HepG2 (cell line): ENCODE measurements at regions not wholly inside any gene's neighbourhood (a gene's known extent, or its start where the extent isn't known, plus 50 kb on each side); places are given as distances from the start of the nearest gene placed in this dataset.

Experiments used
- BORCS8-MEF2B ChIP-seq: sonication (generic); formaldehyde crosslinking; IDR thresholded peaks from 2 replicates; pipeline ENCODE4 v1.8.0; 2022; ENCODE audit warnings: mild to moderate bottlenecking, missing genetic modification reagents
- GATA4 ChIP-seq: sonication (generic); IDR thresholded peaks from 2 replicates; pipeline ENCODE4 v1.6.1; 2016; ENCODE audit warnings: antibody characterized with exemption, low read depth, borderline replicate concordance
- HIVEP1 ChIP-seq: sonication (generic); formaldehyde crosslinking; IDR thresholded peaks from 2 replicates; pipeline ENCODE4 v1.4.0; 2020; ENCODE audit warnings: mild to moderate bottlenecking, missing genetic modification reagents
- KAT2B ChIP-seq: fragments of 150-350 bp; IDR thresholded peaks from 2 replicates; pipeline ENCODE4 v1.6.1; 2014; ENCODE audit warnings: low read depth, low read length, borderline replicate concordance
- LBX2 ChIP-seq: sonication (generic); formaldehyde crosslinking; IDR thresholded peaks from 2 replicates; pipeline ENCODE4 v1.5.0; 2020; ENCODE audit warnings: missing genetic modification reagents, mild to moderate bottlenecking, borderline replicate concordance
- MED8 ChIP-seq: sonication (generic); formaldehyde crosslinking; IDR thresholded peaks from 2 replicates; pipeline ENCODE4 v1.8.1; 2023; ENCODE audit warnings: mild to moderate bottlenecking, missing genetic modification reagents; ENCODE audit not compliant: insufficient replicate concordance
- MTA3 ChIP-seq: sonication (generic); formaldehyde crosslinking; IDR thresholded peaks from 2 replicates; pipeline ENCODE4 v1.4.0; 2020; ENCODE audit warnings: missing genetic modification reagents
- MTF1 ChIP-seq: sonication (generic); formaldehyde crosslinking; IDR thresholded peaks from 2 replicates; pipeline ENCODE4 v1.5.0; 2020; ENCODE audit warnings: missing genetic modification reagents
- STAG1 ChIP-seq: sonication (generic); formaldehyde crosslinking; IDR thresholded peaks from 2 replicates; pipeline ENCODE4 v1.4.0; 2020; ENCODE audit warnings: missing genetic modification reagents
- TBX2 ChIP-seq: sonication (generic); formaldehyde crosslinking; IDR thresholded peaks from 2 replicates; pipeline ENCODE4 v1.5.0; 2020; ENCODE audit warnings: missing genetic modification reagents, mild to moderate bottlenecking, borderline replicate concordance
- U2AF2 ChIP-seq: fragments of 200-400 bp; formaldehyde crosslinking; IDR thresholded peaks from 2 replicates; pipeline ENCODE4 v1.6.1; 2017; ENCODE audit warnings: low read depth, mild to moderate bottlenecking, low read length
- ZFAT ChIP-seq: sonication (generic); formaldehyde crosslinking; conservative IDR thresholded peaks from 2 replicates; pipeline ENCODE4 v1.8.1; 2023; ENCODE audit warnings: missing genetic modification reagents, inconsistent platforms
- ZFX ChIP-seq: sonication (generic); formaldehyde crosslinking; IDR thresholded peaks from 2 replicates; pipeline ENCODE4 v1.4.0; 2020; ENCODE audit warnings: mild to moderate bottlenecking, low read depth, missing genetic modification reagents, moderate library complexity
- ZNF263 ChIP-seq: sonication (generic); formaldehyde crosslinking; IDR thresholded peaks from 2 replicates; pipeline ENCODE4 v1.4.0; 2020; ENCODE audit warnings: missing genetic modification reagents
- ZNF496 ChIP-seq: sonication (generic); formaldehyde crosslinking; IDR thresholded peaks from 2 replicates; pipeline ENCODE4 v1.8.1; 2023; ENCODE audit warnings: mild to moderate bottlenecking, moderate library complexity, missing genetic modification reagents; ENCODE audit not compliant: insufficient replicate concordance
- ZNF512 ChIP-seq: sonication (generic); formaldehyde crosslinking; IDR thresholded peaks from 2 replicates; pipeline ENCODE4 v1.4.0; 2020; ENCODE audit warnings: mild to moderate bottlenecking, missing genetic modification reagents
- ZNF530 ChIP-seq: sonication (generic); formaldehyde crosslinking; IDR thresholded peaks from 2 replicates; pipeline ENCODE4 v1.5.0; 2020; ENCODE audit warnings: low read depth, mild to moderate bottlenecking, missing genetic modification reagents
- ZNF557 ChIP-seq: sonication (generic); formaldehyde crosslinking; IDR thresholded peaks from 2 replicates; pipeline ENCODE4 v1.4.0; 2020; ENCODE audit warnings: missing genetic modification reagents
- ZNF569 ChIP-seq: sonication (generic); formaldehyde crosslinking; IDR thresholded peaks from 2 replicates; pipeline ENCODE4 v1.5.0; 2020; ENCODE audit warnings: mild to moderate bottlenecking, missing genetic modification reagents, moderate library complexity, borderline replicate concordance
- ZNF720 ChIP-seq: sonication (generic); formaldehyde crosslinking; IDR thresholded peaks from 2 replicates; pipeline ENCODE4 v1.4.0; 2020; ENCODE audit warnings: missing genetic modification reagents
- ZNF766 ChIP-seq: sonication (generic); formaldehyde crosslinking; IDR thresholded peaks from 2 replicates; pipeline ENCODE4 v1.5.0; 2020; ENCODE audit warnings: missing genetic modification reagents, borderline replicate concordance
- ZNF839 ChIP-seq: sonication (generic); formaldehyde crosslinking; IDR thresholded peaks from 2 replicates; pipeline ENCODE4 v1.4.0; 2020; ENCODE audit warnings: missing genetic modification reagents, mild to moderate bottlenecking, borderline replicate concordance
- ZSCAN5A ChIP-seq: sonication (generic); formaldehyde crosslinking; IDR thresholded peaks from 2 replicates; pipeline ENCODE4 v1.8.0; 2022; ENCODE audit warnings: mild to moderate bottlenecking, missing genetic modification reagents, borderline replicate concordance
- TF ChIP-seq, protein P1 (sequence below): sonication (generic); formaldehyde crosslinking; IDR thresholded peaks from 2 replicates; pipeline ENCODE4 v1.8.1; 2023; ENCODE audit warnings: mild to moderate bottlenecking, inconsistent platforms, moderate library complexity, missing genetic modification reagents, borderline replicate concordance
- TF ChIP-seq, protein P2 (sequence below): IDR thresholded peaks from 2 replicates; pipeline ENCODE4 v1.6.1; 2016

DNA sequence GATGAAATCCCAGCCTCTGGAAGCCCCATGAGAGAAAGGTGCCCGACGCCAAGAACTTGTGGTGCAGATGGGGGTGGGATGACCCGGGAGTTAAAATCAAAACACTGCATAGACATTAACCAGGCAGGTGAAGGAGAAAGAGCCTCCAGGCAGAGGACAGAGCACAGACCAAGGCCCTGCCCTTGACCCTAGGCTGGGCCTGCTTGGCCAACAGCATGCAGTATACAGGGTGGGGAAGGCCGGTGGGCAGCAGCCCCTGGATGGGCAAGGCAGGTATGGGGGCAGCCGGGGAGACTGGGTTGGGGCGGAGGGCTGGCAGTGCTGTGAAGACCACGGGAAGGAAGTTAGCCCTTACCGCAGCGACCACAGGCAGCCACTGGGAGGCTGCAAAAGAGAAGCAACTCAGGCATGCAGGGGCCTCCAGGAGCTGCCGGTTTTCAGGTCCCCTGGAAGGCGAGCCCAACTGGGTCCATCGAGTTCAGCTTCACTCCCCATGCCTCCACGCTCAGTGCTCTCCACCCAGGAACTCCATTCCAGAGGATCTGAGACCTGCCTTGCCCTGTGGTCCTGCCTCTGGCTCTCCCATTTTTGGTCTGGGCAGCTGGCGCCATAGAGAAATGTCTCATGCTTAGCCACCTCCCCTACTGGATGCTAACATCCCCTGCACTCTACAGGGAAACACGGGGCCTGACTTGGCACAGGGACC is 81.2 kb downstream of the C16orf95 start (continued):
- TF ChIP-seq U2AF2 (no peak), STAG1 (CRISPR knock-in tag) (peak; percentile 50), MTF1 (CRISPR knock-in tag) (no peak), ZFAT (CRISPR knock-in tag) (no peak), ZNF720 (CRISPR knock-in tag) (no peak), GATA4 (no peak), ZSCAN5A (CRISPR knock-in tag) (no peak), ZNF839 (0 out of 2 replicates have a peak, but pooled peaks have one; percentile 23), BORCS8-MEF2B (CRISPR knock-in tag) (no peak), MED8 (CRISPR knock-in tag) (no peak), ZNF530 (CRISPR knock-in tag) (no peak), ZFX (CRISPR knock-in tag) (peak; percentile 43; the same call in 1 of the 2 replicates), LBX2 (CRISPR knock-in tag) (no peak), KAT2B (no peak; the same call in 1 of the 2 replicates), ZNF766 (peak; percentile 59; the same call in 1 of the 2 replicates), ZNF496 (CRISPR knock-in tag) (no peak), HIVEP1 (CRISPR knock-in tag) (no peak; the same call in 1 of the 2 replicates), ZNF569 (CRISPR knock-in tag) (no peak), MTA3 (no peak), ZNF557 (CRISPR knock-in tag) (no peak), TBX2 (CRISPR knock-in tag) (no peak), ZNF512 (CRISPR knock-in tag) (no peak), ZNF263 (CRISPR knock-in tag) (no peak)
- TF ChIP-seq, protein P1, sequence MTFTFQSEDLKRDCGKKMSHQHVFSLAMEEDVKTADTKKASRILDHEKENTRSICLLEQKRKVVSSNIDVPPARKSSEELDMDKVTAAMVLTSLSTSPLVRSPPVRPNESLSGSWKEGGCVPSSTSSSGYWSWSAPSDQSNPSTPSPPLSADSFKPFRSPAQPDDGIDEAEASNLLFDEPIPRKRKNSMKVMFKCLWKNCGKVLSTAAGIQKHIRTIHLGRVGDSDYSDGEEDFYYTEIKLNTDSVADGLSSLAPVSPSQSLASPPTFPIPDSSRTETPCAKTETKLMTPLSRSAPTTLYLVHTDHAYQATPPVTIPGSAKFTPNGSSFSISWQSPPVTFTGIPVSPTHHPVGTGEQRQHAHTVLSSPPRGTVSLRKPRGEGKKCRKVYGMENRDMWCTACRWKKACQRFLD (CRISPR knock-in tag): no peak
- TF ChIP-seq, protein P2, sequence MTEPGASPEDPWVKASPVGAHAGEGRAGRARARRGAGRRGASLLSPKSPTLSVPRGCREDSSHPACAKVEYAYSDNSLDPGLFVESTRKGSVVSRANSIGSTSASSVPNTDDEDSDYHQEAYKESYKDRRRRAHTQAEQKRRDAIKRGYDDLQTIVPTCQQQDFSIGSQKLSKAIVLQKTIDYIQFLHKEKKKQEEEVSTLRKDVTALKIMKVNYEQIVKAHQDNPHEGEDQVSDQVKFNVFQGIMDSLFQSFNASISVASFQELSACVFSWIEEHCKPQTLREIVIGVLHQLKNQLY: no peak
